Neuronal stem cell (in vitro differentiated cells): ENCODE measurements at regions not wholly inside any gene's neighbourhood (a gene's known extent, or its start where the extent isn't known, plus 50 kb on each side); places are given as distances from the start of the nearest gene placed in this dataset.

Experiments
- DNase-seq: peaks from one replicate; pipeline ENCODE4 v3.0.0-alpha.2; 2013; ENCODE audit warnings: low spot score
- H2AFZ ChIP-seq: one replicate; pipeline ENCODE4 v1.6.1; 2013; ENCODE audit warnings: mild to moderate bottlenecking, low read length, inconsistent platforms
- H2AK5ac ChIP-seq: 2 replicates; pipeline ENCODE4 v1.6.1; 2013; ENCODE audit warnings: low read depth, mild to moderate bottlenecking, inconsistent platforms, low read length, moderate library complexity, mixed read lengths
- H2BK120ac ChIP-seq: 2 replicates; pipeline ENCODE4 v1.6.1; 2013; ENCODE audit warnings: low read depth, mild to moderate bottlenecking, inconsistent platforms, low read length, moderate library complexity, mixed read lengths
- H2BK12ac ChIP-seq: one replicate; pipeline ENCODE4 v1.6.1; 2013; ENCODE audit warnings: low read length, inconsistent platforms
- H2BK15ac ChIP-seq: 2 replicates; pipeline ENCODE4 v1.6.1; 2013; ENCODE audit warnings: mild to moderate bottlenecking, low read length, inconsistent platforms, mixed read lengths
- H2BK5ac ChIP-seq: one replicate; pipeline ENCODE4 v1.6.1; 2013; ENCODE audit warnings: inconsistent platforms, mild to moderate bottlenecking, low read length, moderate library complexity
- H3K14ac ChIP-seq: one replicate; pipeline ENCODE4 v1.6.1; 2013; ENCODE audit warnings: low read length, inconsistent platforms
- H3K18ac ChIP-seq: 2 replicates; pipeline ENCODE4 v1.6.1; 2013; ENCODE audit warnings: low read length, inconsistent platforms
- H3K23ac ChIP-seq: 2 replicates; pipeline ENCODE4 v1.6.1; 2013; ENCODE audit warnings: low read depth, mild to moderate bottlenecking, mixed read lengths, low read length, inconsistent platforms; ENCODE audit not compliant: poor library complexity
- H3K27ac ChIP-seq: replicated peaks from 3 replicates; pipeline ENCODE4 v1.5.1; 2013; ENCODE audit warnings: low read length, inconsistent platforms
- H3K27me3 ChIP-seq, 3 experiments: 2 replicates each; pipeline ENCODE4 v1.6.1; 2013; ENCODE audit warnings: low read length in 3 of 3, mild to moderate bottlenecking in 2 of 3, inconsistent platforms in 1 of 3, low read depth in 1 of 3, mixed read lengths in 1 of 3, moderate library complexity in 1 of 3; ENCODE audit not compliant: control insufficient read depth in 3 of 3, insufficient read depth in 3 of 3
- H3K36me3 ChIP-seq, 2 donors: replicated peaks in 1 of 2; 2 replicates each; pipeline ENCODE4 v1.6.1; 2013; ENCODE audit warnings: low read length in 2 of 2; ENCODE audit not compliant: control insufficient read depth in 2 of 2, insufficient read depth in 2 of 2
- H3K4ac ChIP-seq: 2 replicates; pipeline ENCODE4 v1.6.1; 2013; ENCODE audit warnings: inconsistent platforms, mild to moderate bottlenecking, low read length, moderate library complexity
- H3K4me1 ChIP-seq, 2 donors: 1 replicate in 1 of 2; 2 replicates in 1 of 2; pipeline ENCODE4 v1.6.1; 2013; ENCODE audit warnings: low read length in 2 of 2, low read depth in 1 of 2; ENCODE audit not compliant: control insufficient read depth in 2 of 2, insufficient read depth in 1 of 2
- H3K4me2 ChIP-seq: one replicate; pipeline ENCODE4 v1.6.1; 2013; ENCODE audit warnings: mild to moderate bottlenecking, low read length, inconsistent platforms; ENCODE audit not compliant: insufficient read depth, poor library complexity, severe bottlenecking
- H3K4me3 ChIP-seq, 2 donors: 2 replicates each; pipeline ENCODE4 v1.5.1; 2013; ENCODE audit warnings: low read length in 2 of 2, mild to moderate bottlenecking in 2 of 2, inconsistent platforms in 1 of 2, moderate library complexity in 1 of 2
- H3K79me1 ChIP-seq: one replicate; pipeline ENCODE4 v1.6.1; 2013; ENCODE audit warnings: low read depth, mild to moderate bottlenecking, inconsistent platforms, low read length, moderate library complexity
- H3K9ac ChIP-seq: one replicate; pipeline ENCODE4 v1.6.1; 2013; ENCODE audit warnings: mild to moderate bottlenecking, low read depth, low read length, inconsistent platforms; ENCODE audit not compliant: poor library complexity
- H3K9me3 ChIP-seq, 2 donors: replicated peaks in 1 of 2; 2 replicates each; pipeline versions ENCODE3 to v1.6.1; 2013; ENCODE audit warnings: low read length in 2 of 2, mild to moderate bottlenecking in 2 of 2, inconsistent platforms in 1 of 2, low read depth in 1 of 2, mixed read lengths in 1 of 2, moderate library complexity in 1 of 2; ENCODE audit not compliant: control insufficient read depth in 2 of 2, insufficient read depth in 1 of 2
- H4K8ac ChIP-seq: one replicate; pipeline ENCODE4 v1.6.1; 2013; ENCODE audit warnings: low read depth, mild to moderate bottlenecking, inconsistent platforms, low read length, moderate library complexity
- H4K91ac ChIP-seq: one replicate; pipeline ENCODE4 v1.6.1; 2013; ENCODE audit warnings: low read length, low read depth, mild to moderate bottlenecking, inconsistent platforms; ENCODE audit not compliant: poor library complexity
- WGBS, 2 donors: extraction: QIAGEN DNeasy Blood & Tissue Kit; methylation state at CpG; one replicate each; pipeline ENCODE4 v1.1.7; 2013; ENCODE audit warnings: missing lambda C conversion rate in 2 of 2, mixed read lengths in 1 of 2; ENCODE audit not compliant: insufficient read length in 2 of 2, insufficient replicate concordance in 1 of 2; ENCODE audit errors: extremely low coverage in 2 of 2; 5-methylcytosine and 5-hydroxymethylcytosine counted together

GRCh38 chr9:73532985-73533384 is 381.3 kb downstream of the ANXA1 start:
- H3K4me3 ChIP-seq: no peak overlapping the region
- no peak overlapping the region for H3K23ac ChIP-seq
- H3K18ac ChIP-seq: no peak overlapping the region
- H4K8ac ChIP-seq: no peak overlapping the region
- WGBS, 2 donors: no CpG with 5 or more reads among the region's 4 CpGs
- H2BK5ac ChIP-seq: no peak overlapping the region
- no peak overlapping the region for H3K27ac ChIP-seq
- H3K27me3 ChIP-seq: no peaks in the 10 kb centered on the region
- H2BK12ac ChIP-seq: no peak overlapping the region
- H4K91ac ChIP-seq: no peak overlapping the region
- H3K79me1 ChIP-seq: no peaks in the 10 kb centered on the region
- no peak overlapping the region for H2BK15ac ChIP-seq
- no peaks in the 10 kb centered on the region for H3K36me3 ChIP-seq
- H2AFZ ChIP-seq: no peak overlapping the region
- H3K4me2 ChIP-seq: no peak overlapping the region
- no peak overlapping the region for H3K4ac ChIP-seq
- H3K14ac ChIP-seq: no peak overlapping the region
- no peaks in the 10 kb centered on the region for H3K9me3 ChIP-seq
- no peak overlapping the region for H2AK5ac ChIP-seq
- no peak overlapping the region for H2BK120ac ChIP-seq
- DNase-seq: no peak
- no peak overlapping the region for H3K9ac ChIP-seq
- H3K4me1 ChIP-seq: peaks cover 2% of the 10 kb centered on the region in 2 donors

- H3K4ac ChIP-seq: no peak overlapping the region
- no peak overlapping the region for H2BK120ac ChIP-seq
- no peak overlapping the region for H2AK5ac ChIP-seq
- H2BK15ac ChIP-seq: no peak overlapping the region
- no peak overlapping the region for H2AFZ ChIP-seq
- no peaks in the 10 kb centered on the region for H3K9me3 ChIP-seq
- H4K8ac ChIP-seq: no peak overlapping the region
- H3K79me1 ChIP-seq: no peaks in the 10 kb centered on the region
- no peak for DNase-seq
- no peak overlapping the region for H3K4me2 ChIP-seq
- no peak overlapping the region for H2BK12ac ChIP-seq
- H2BK5ac ChIP-seq: no peak overlapping the region
- H3K23ac ChIP-seq: no peak overlapping the region
- no peak overlapping the region for H3K4me3 ChIP-seq
- no peak overlapping the region for H3K9ac ChIP-seq
- WGBS, 2 donors: no CpG with 5 or more reads among the region's 2 CpGs
- H4K91ac ChIP-seq: no peak overlapping the region
- no peak overlapping the region for H3K18ac ChIP-seq
- H3K14ac ChIP-seq: no peak overlapping the region
- no peak overlapping the region for H3K27ac ChIP-seq
- no peaks in the 10 kb centered on the region for H3K27me3 ChIP-seq
- H3K4me1 ChIP-seq: peaks cover 2 to 16% of the 10 kb centered on the region in 2 donors
- H3K36me3 ChIP-seq: no peaks in the 10 kb centered on the region
Observed at GRCh38 chr9:73536403-73536802, 384.7 kb downstream of the ANXA1 start.

GRCh38 chr9:73537561-73537960 is 385.9 kb downstream of the ANXA1 start:
- no peak overlapping the region for H2AK5ac ChIP-seq

GRCh38 chr9:73539881-73540390 is 388.3 kb downstream of the ANXA1 start:
- no peak overlapping the region for H2AK5ac ChIP-seq
- H2AFZ ChIP-seq: peak overlapping the region; percentile 80
- WGBS, 2 donors: no CpG with 5 or more reads among the region's 7 CpGs
- H4K91ac ChIP-seq: no peak overlapping the region
- no peak overlapping the region for H3K14ac ChIP-seq
- H3K18ac ChIP-seq: no peak overlapping the region
- no peak overlapping the region for H2BK5ac ChIP-seq
- H3K27ac ChIP-seq: no peak overlapping the region
- peaks cover 0 to 13% of the 10 kb centered on the region in 2 donors for H3K4me1 ChIP-seq
- no peaks in the 10 kb centered on the region for H3K27me3 ChIP-seq
- H2BK120ac ChIP-seq: no peak overlapping the region
- H3K36me3 ChIP-seq: no peaks in the 10 kb centered on the region
- H3K4ac ChIP-seq: no peak overlapping the region
- H2BK12ac ChIP-seq: no peak overlapping the region
- no peak overlapping the region for H4K8ac ChIP-seq
- H3K9me3 ChIP-seq: no peaks in the 10 kb centered on the region
- no peak overlapping the region for H3K9ac ChIP-seq
- no peak for DNase-seq
- peak overlapping the region in 1 of 2 donors; percentile 18 for H3K4me3 ChIP-seq
- H3K79me1 ChIP-seq: no peaks in the 10 kb centered on the region
- no peak overlapping the region for H3K4me2 ChIP-seq
- H2BK15ac ChIP-seq: no peak overlapping the region
- H3K23ac ChIP-seq: no peak overlapping the region

More at GRCh38 chr9:73537561-73537960, 385.9 kb downstream of the ANXA1 start:
- H2BK5ac ChIP-seq: no peak overlapping the region
- H3K9ac ChIP-seq: no peak overlapping the region
- H3K27me3 ChIP-seq: no peaks in the 10 kb centered on the region
- no peak overlapping the region for H2BK120ac ChIP-seq
- no peak overlapping the region for H2BK12ac ChIP-seq
- no peak overlapping the region for H3K14ac ChIP-seq
- no peak overlapping the region for H3K23ac ChIP-seq
- H4K8ac ChIP-seq: no peak overlapping the region
- H3K9me3 ChIP-seq: no peaks in the 10 kb centered on the region
- peaks cover 0 to 13% of the 10 kb centered on the region in 2 donors for H3K4me1 ChIP-seq
- no peaks in the 10 kb centered on the region for H3K79me1 ChIP-seq
- H3K4me3 ChIP-seq: no peak overlapping the region
- no CpG with 5 or more reads among the region's 5 CpGs for WGBS, 2 donors
- H2BK15ac ChIP-seq: no peak overlapping the region
- no peak for DNase-seq
- H3K18ac ChIP-seq: no peak overlapping the region
- no peak overlapping the region for H3K4me2 ChIP-seq
- no peak overlapping the region for H4K91ac ChIP-seq
- H2AFZ ChIP-seq: no peak overlapping the region
- no peaks in the 10 kb centered on the region for H3K36me3 ChIP-seq
- no peak overlapping the region for H3K27ac ChIP-seq
- no peak overlapping the region for H3K4ac ChIP-seq
